WERI-Rb-1 (cell line): ENCODE measurements at regions not wholly inside any gene's neighbourhood (a gene's known extent, or its start where the extent isn't known, plus 50 kb on each side); places are given as distances from the start of the nearest gene placed in this dataset.

Experiments used
- DNase-seq: peaks from one replicate; pipeline ENCODE4 v3.0.0-alpha.2; 2020
- H3K27ac ChIP-seq: fragments of 250-450 bp; sonication (Bioruptor Pico); 2 replicates; pipeline ENCODE4 v1.5.1; 2020; ENCODE audit warnings: mild to moderate bottlenecking, moderate library complexity
- H3K27me3 ChIP-seq: fragments of 250-450 bp; sonication (Bioruptor Pico); 2 replicates; pipeline ENCODE4 v1.5.1; 2021; ENCODE audit warnings: mild to moderate bottlenecking, low read depth, moderate library complexity; ENCODE audit not compliant: insufficient read depth, severe bottlenecking
- H3K36me3 ChIP-seq: fragments of 250-450 bp; sonication (Bioruptor Pico); 2 replicates; pipeline ENCODE4 v1.5.1; 2020; ENCODE audit warnings: mild to moderate bottlenecking, moderate library complexity
- H3K4me3 ChIP-seq: 2 replicates; pipeline ENCODE4 v1.5.1; 2011; ENCODE audit warnings: low read depth, mild to moderate bottlenecking, control low read depth, low read length
- H3K9me3 ChIP-seq: fragments of 250-450 bp; sonication (Bioruptor Pico); 2 replicates; pipeline ENCODE4 v1.5.1; 2021; ENCODE audit warnings: mild to moderate bottlenecking, moderate library complexity; ENCODE audit not compliant: severe bottlenecking
- TF ChIP-seq, protein P1 (sequence below): IDR thresholded peaks from 2 replicates; pipeline ENCODE4 v1.5.1; 2011; ENCODE audit warnings: low read depth, mild to moderate bottlenecking, control low read depth, inconsistent platforms, low read length

DNA sequence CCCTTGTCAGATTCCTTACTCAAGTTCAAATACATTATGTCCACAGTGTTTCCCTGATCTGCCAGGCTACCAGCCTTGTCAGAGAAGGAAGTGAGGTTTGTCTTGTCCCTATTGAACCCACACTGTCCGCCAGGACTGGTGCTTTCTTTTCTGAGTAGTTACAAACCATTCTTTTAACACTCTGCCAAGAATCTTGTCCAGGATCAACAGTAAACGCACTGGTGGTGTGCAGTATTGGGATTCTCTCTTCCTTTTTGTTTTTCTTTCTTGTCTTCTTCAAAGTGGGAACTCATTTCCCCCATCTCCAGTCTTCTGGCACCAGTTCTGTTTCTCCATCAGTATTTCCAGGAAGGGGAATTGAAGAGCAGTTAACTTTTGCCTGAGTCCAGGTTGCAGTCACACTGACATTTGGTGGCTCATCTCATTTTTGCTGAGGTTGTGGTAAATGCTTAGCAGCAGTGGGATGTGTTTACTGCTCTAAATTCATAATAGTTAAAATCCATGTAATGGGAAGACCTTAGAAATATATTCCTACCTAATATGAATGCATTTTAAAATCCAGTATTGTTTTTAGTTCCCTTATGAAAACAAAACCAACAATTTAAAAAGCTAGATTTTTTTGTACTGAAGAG lies 295.3 kb downstream of the PRL start:
- DNase-seq = no peak
- TF ChIP-seq, protein P1, sequence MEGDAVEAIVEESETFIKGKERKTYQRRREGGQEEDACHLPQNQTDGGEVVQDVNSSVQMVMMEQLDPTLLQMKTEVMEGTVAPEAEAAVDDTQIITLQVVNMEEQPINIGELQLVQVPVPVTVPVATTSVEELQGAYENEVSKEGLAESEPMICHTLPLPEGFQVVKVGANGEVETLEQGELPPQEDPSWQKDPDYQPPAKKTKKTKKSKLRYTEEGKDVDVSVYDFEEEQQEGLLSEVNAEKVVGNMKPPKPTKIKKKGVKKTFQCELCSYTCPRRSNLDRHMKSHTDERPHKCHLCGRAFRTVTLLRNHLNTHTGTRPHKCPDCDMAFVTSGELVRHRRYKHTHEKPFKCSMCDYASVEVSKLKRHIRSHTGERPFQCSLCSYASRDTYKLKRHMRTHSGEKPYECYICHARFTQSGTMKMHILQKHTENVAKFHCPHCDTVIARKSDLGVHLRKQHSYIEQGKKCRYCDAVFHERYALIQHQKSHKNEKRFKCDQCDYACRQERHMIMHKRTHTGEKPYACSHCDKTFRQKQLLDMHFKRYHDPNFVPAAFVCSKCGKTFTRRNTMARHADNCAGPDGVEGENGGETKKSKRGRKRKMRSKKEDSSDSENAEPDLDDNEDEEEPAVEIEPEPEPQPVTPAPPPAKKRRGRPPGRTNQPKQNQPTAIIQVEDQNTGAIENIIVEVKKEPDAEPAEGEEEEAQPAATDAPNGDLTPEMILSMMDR = no peak
- no peak overlapping the region for H3K27ac ChIP-seq
- H3K27me3 ChIP-seq = no peaks in the 10 kb centered on the region
- no peaks in the 10 kb centered on the region for H3K36me3 ChIP-seq
- H3K9me3 ChIP-seq = peaks cover under 1% of the 10 kb centered on the region
- H3K4me3 ChIP-seq = no peak overlapping the region

DNA sequence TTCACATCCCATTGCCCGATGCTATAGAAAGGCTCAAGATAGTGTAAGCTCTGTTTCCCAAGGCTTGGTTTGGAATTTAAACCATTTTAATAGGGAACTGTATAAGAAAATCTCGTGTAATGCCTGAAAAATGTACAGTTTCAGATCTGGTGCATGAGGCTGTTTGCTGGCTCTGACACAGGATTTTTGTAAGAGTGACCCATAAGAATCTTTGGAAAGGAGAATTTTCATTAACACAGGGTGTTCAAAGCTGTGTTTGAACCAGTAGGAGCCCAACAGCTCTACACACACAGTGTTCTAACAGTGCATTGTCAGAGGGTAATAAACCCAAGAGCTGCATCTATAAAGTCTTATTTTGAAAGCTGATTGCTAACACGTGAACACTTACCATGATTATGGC lies 293.5 kb downstream of the PRL start:
- Histone ChIP-seq H3K27me3 (no peaks in the 10 kb centered on the region), H3K4me3 (no peak overlapping the region), H3K27ac (no peak overlapping the region)

DNA sequence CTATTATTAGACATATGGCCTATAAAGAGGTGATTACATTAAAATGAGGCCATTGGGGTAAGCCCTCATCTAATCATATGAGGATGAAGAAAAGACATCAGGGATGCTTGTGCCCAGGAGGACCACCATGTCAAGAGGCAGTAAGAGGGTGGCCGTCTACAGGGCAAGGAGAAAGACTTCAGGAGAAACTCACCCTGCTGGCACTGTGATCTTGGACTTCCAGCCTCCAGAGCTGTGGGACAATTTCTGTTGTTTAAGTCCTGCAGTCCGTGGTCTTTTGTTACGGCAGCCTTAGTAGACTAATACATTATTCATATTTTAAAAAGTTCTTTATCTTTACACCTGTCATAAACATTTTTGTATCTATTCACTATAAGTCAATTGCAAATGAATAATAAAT lies 290.0 kb downstream of the PRL start:
- Histone ChIP-seq H3K4me3 (no peak overlapping the region), H3K9me3 (peaks cover 5% of the 10 kb centered on the region), H3K27me3 (no peaks in the 10 kb centered on the region), H3K27ac (no peak overlapping the region), H3K36me3 (no peaks in the 10 kb centered on the region)
- no peak for DNase-seq
- TF ChIP-seq, protein P1 = no peak

More for the DNA sequence above, 293.5 kb downstream of the PRL start:
- Histone ChIP-seq H3K36me3 (no peaks in the 10 kb centered on the region), H3K9me3 (peaks cover 5% of the 10 kb centered on the region)
- no peak for DNase-seq
- TF ChIP-seq, protein P1 = no peak

DNA sequence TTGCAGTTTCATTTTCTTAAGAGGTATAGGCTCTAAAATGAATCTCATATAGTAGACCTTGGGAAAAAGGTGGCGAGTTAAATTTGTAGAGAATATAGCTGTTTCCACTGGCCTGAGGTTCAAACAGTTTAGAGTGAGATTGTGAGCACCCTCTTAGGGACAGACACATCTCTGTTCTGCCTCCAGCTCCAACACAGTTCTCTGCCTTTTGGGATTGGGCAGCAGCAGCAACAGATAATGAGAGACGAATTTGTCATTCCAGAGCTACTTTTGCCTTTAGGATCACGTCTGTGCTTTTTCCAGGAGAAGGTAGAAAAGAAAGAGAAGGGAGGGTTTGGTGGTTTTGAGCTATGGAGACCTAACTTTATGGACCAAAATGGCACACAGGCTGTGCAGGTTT lies 289.4 kb downstream of the PRL start:
- no peaks in the 10 kb centered on the region for H3K27me3 ChIP-seq

DNA sequence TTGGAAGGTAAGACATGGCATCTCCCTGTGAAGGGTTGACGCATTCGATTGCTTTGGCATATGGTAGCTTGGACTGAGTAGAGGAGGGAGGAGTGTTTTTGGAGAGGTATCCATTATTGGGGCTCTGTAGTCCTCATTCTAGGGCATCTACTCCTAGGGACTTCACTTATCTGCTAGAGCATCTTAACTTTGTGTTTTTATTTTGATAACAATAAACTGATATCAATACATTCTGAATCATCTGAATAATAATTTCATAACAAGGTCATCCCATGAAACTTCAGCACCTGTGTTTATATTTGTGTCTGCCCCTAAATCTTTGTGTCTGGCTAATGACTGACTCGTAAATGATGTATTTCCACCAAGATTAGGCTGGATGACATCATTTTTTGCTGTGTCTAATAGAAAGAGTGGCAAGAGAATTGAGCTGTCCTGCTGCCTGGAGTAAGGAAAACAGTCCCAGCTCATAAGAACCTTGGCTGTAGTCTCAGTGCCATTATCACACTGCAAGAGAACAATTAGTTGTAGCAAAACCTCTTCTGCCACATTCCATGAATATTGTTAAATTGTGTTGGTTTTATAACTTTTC lies 288.5 kb downstream of the PRL start:
- Histone ChIP-seq H3K4me3 (no peak overlapping the region), H3K27me3 (no peaks in the 10 kb centered on the region), H3K9me3 (peaks cover 5% of the 10 kb centered on the region), H3K27ac (no peak overlapping the region), H3K36me3 (no peaks in the 10 kb centered on the region)
- DNase-seq = no peak
- TF ChIP-seq, protein P1 = no peak

More for the DNA sequence above, 289.4 kb downstream of the PRL start:
- peaks cover 5% of the 10 kb centered on the region for H3K9me3 ChIP-seq
- H3K36me3 ChIP-seq = no peaks in the 10 kb centered on the region
- no peak overlapping the region for H3K4me3 ChIP-seq
- DNase-seq = no peak
- H3K27ac ChIP-seq = no peak overlapping the region
- TF ChIP-seq, protein P1 = no peak

DNA sequence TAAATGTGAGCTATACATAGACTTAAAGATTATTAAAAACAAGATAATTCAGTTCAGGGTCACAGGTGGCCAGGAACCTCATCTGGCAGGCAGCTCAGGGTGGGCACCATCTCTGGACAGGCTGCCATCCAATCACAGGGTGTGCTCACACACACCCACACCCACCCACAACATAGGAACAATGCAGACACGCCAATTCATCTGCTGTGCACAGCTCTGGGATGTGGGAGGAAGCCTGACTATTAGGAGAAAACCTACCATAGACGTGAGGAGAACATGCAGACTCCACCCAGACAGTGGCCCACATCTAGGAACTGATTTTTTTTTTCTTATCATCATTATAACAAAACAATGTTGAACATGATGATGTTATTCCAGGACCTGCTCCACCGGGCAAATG lies 286.7 kb downstream of the PRL start:
- no peak for DNase-seq
- Histone ChIP-seq H3K27ac (no peak overlapping the region), H3K4me3 (no peak overlapping the region), H3K9me3 (peaks cover 5% of the 10 kb centered on the region), H3K27me3 (no peaks in the 10 kb centered on the region), H3K36me3 (no peaks in the 10 kb centered on the region)
- TF ChIP-seq, protein P1 = no peak
